GM11168 (cell line): ENCODE measurements at regions not wholly inside any gene's neighbourhood (a gene's known extent, or its start where the extent isn't known, plus 50 kb on each side); places are given as distances from the start of the nearest gene placed in this dataset.
"Not testable (repeated sequence)": the region's sequence is repeated elsewhere in the genome, so short reads cannot be mapped to it uniquely, and the experiment has no call there.

ENCODE experiments used
- in situ Hi-C: fragments of 300-500 bp; cut with MboI; formaldehyde crosslinking; loops from one replicate; pipeline ENCODE4 v1.12.0; 2022; ENCODE audit warnings: low sequenced_read_pairs; ENCODE audit not compliant: unreplicated experiment

GRCh38 chr10:63077800-63078199 is 55.3 kb upstream of the NRBF2 start:
- in situ Hi-C loops, result loop anchor here (10.0 to 25.0 kb wide), 3 partner anchors 253 to 640 kb away; no protein-coding TSS in a partner anchor

GRCh38 chr10:63072951-63073350 is 60.2 kb upstream of the NRBF2 start:
- in situ Hi-C loops, result loop anchor here (10.0 kb wide), 2 partner anchors 248 to 478 kb away; no protein-coding TSS in a partner anchor

GRCh38 chr10:63071145-63071544 is 62.0 kb upstream of the NRBF2 start:
- in situ Hi-C loops, result loop anchor here (10.0 kb wide), 2 partner anchors 246 to 476 kb away; no protein-coding TSS in a partner anchor

GRCh38 chr10:63069318-63069717 is 63.8 kb upstream of the NRBF2 start:
- in situ Hi-C loops, result no loop called here

- in situ Hi-C loops, result no loop called here
Measured at GRCh38 chr10:63068246-63068645, 64.9 kb upstream of the NRBF2 start.

- in situ Hi-C loops, result no loop called here
Measured at GRCh38 chr10:63066606-63067005, 66.5 kb upstream of the NRBF2 start.

GRCh38 chr10:63064706-63065105 is 68.4 kb upstream of the NRBF2 start:
- in situ Hi-C loops, result no loop called here

DNA sequence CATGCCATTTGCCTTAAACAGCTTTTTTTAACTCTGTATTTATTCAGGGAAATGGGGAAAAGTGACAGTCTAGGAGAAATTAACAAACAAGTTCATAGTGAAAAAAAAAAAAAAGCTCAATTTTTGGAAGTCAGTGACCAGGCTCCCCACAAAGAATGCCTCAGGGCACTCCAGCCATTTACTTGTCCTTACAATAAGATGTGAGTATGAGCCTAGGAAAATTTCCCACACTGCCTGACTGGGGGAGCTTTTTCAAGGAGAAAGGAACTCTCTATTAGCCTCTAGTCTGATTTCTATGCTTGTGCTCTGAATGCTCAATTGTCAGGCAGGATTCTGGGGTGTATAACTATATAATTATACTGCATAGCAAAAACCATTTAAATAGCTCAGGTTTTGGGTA is 74.9 kb upstream of the NRBF2 start:
- in situ Hi-C loops, result no loop called here

DNA sequence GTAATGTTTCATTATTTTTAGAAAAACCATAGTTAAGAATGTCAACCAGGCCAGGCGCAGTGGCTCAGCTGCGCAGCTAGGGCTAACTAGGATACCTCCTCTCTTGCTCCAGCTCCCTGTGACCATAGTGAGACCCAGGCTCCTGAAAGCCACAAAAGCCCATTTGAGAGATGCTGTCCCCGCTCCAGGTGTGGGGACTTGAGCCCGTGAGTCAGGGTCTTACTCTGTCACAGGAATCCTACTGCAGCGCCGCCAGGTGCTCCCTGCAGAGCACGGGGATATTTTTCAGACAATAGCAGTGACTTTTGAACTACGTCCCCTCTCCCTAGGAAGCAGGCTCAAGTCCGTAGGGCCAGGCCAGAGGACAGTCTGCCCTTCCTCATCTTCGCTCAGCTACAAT is 75.6 kb upstream of the NRBF2 start:
- in situ Hi-C loops, result no loop called here

GRCh38 chr10:63055705-63056104 is 77.4 kb upstream of the NRBF2 start:
- in situ Hi-C loops, result no loop called here

GRCh38 chr10:63054889-63055611 is 78.1 kb upstream of the NRBF2 start:
- in situ Hi-C loops, result no loop called here

GRCh38 chr10:63052083-63052482 is 81.0 kb upstream of the NRBF2 start:
- in situ Hi-C loops, result no loop called here

DNA sequence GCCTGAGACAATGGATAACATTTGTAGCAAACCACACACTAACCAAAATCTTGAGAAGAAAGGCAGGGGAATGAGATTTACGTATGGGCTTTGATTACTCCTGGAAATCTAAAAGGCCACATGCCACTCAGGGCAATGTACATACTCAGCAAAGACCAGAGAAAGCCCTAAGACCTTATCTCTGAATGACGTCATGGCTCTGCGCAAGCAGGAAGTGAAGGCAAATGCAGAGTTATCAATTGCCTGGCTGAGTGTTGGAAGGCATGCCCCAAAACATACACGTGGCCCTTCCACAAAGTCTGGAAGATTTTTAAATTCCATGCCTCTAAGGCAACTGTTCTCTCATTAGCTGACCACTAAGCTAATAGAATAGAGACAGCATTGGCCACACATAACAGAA is 90.9 kb upstream of the NRBF2 start:
- in situ Hi-C loops, result no loop called here

GRCh38 chr10:63033616-63034185 is 99.4 kb upstream of the NRBF2 start:
- in situ Hi-C loops, result not testable (repeated sequence)

DNA sequence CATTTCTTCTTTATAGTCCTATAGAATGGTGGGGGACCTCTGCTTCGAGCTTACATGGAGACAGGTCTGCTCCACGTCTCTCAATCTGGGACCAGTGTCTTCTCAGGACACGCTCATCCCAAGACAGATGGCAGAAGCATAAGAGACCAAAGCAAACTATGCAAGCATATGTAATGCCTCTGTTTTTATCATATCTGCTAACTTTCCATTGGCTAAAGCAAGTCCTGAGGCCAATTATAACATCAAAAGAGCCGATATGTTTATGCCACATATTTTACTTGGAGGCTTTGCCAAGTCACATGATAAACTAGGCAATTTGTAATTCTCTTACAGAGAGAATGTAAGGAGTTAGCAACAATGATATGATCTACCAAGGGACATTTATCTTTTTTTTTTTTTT is 102.6 kb upstream of the NRBF2 start:
- in situ Hi-C loops, result no loop called here

GRCh38 chr10:63027531-63027930 is 105.6 kb upstream of the NRBF2 start:
- in situ Hi-C loops, result no loop called here

GRCh38 chr10:63021225-63021624 is 111.9 kb upstream of the NRBF2 start:
- in situ Hi-C loops, result no loop called here

GRCh38 chr10:63013755-63014154 is 119.4 kb upstream of the NRBF2 start:
- in situ Hi-C loops, result no loop called here

- in situ Hi-C loops, result no loop called here
Measured at GRCh38 chr10:63012623-63013022, 120.5 kb upstream of the NRBF2 start.

GRCh38 chr10:63010203-63010602 is 122.9 kb upstream of the NRBF2 start:
- in situ Hi-C loops, result no loop called here

DNA sequence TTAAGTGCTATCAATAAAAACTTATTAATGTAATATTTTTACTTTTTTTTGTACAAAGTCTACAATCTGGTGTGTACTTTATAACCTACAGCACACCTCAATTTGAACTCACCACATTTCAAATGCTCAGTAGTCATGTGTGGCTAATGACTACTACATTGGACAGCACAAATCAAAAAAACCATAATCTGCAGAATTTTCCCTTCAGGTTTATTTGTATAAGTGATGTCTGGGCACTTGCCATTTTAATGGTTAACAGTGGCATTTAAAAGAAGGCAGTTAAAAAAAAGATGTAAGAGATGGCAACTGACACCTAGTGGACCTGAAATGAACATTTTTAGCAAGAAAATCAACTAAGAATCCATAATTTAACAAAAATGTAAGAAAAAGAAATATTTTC is 124.6 kb upstream of the NRBF2 start:
- in situ Hi-C loops, result loop anchor here (10.0 kb wide), 2 partner anchors 146 to 414 kb away; no protein-coding TSS in a partner anchor

- in situ Hi-C loops, result loop anchor here (10.0 kb wide), 2 partner anchors 148 to 412 kb away; no protein-coding TSS in a partner anchor
Measured at GRCh38 chr10:63007112-63007511, 126.0 kb upstream of the NRBF2 start.
